HEK293T (cell line): ENCODE measurements at regions not wholly inside any gene's neighbourhood (a gene's known extent, or its start where the extent isn't known, plus 50 kb on each side); places are given as distances from the start of the nearest gene placed in this dataset.

ENCODE experiments used
- CTCF ChIA-PET: fragments of 350-600 bp; formaldehyde crosslinking; extraction: SDS; loops from one replicate; lab custom pipeline; 2021; ENCODE audit warnings: antibody characterized with exemption, inconsistent platforms; lab: Yijun Ruan, JAX
- POLR2A ChIA-PET: fragments of 350-600 bp; formaldehyde crosslinking; extraction: SDS; loops from one replicate; lab custom pipeline; 2020; ENCODE audit warnings: antibody characterized with exemption, inconsistent platforms; lab: Yijun Ruan, JAX
- DNase-seq: peaks from one replicate; pipeline ENCODE4 v3.0.0; 2012; ENCODE audit warnings: mixed read lengths; ENCODE audit errors: extremely low spot score
- ARNT ChIP-seq: fragments of 450-650 bp; IDR thresholded peaks from 2 replicates; pipeline ENCODE4 v1.6.1; 2017; ENCODE audit warnings: mild to moderate bottlenecking
- BHLHE40 ChIP-seq: fragments of 450-650 bp; IDR thresholded peaks from 2 replicates; pipeline ENCODE4 v1.6.1; 2016; ENCODE audit warnings: mild to moderate bottlenecking, moderate library complexity, borderline replicate concordance
- CTBP1 ChIP-seq: fragments of 450-650 bp; IDR thresholded peaks from 2 replicates; pipeline ENCODE4 v1.6.1; 2016; ENCODE audit warnings: borderline replicate concordance
- ELF4 ChIP-seq: fragments of 450-650 bp; IDR thresholded peaks from 2 replicates; pipeline ENCODE4 v1.6.1; 2017; ENCODE audit warnings: antibody characterized with exemption
- FOXA1 ChIP-seq: fragments of 450-650 bp; IDR thresholded peaks from 2 replicates; pipeline ENCODE4 v1.6.1; 2016; ENCODE audit warnings: mild to moderate bottlenecking
- FOXK2 ChIP-seq: fragments of 450-650 bp; IDR thresholded peaks from 2 replicates; pipeline ENCODE4 v1.6.1; 2016; ENCODE audit warnings: mild to moderate bottlenecking
- FOXM1 ChIP-seq: fragments of 450-650 bp; IDR thresholded peaks from 2 replicates; pipeline ENCODE4 v1.6.1; 2017; ENCODE audit warnings: mild to moderate bottlenecking, borderline replicate concordance
- HDGF ChIP-seq: fragments of 450-650 bp; IDR thresholded peaks from 2 replicates; pipeline ENCODE4 v1.6.1; 2017; ENCODE audit warnings: antibody characterized with exemption, borderline replicate concordance
- L3MBTL2 ChIP-seq: fragments of 450-650 bp; conservative IDR thresholded peaks from 2 replicates; pipeline ENCODE4 v1.6.1; 2016; ENCODE audit warnings: mild to moderate bottlenecking
- LEF1 ChIP-seq: fragments of 450-650 bp; IDR thresholded peaks from 2 replicates; pipeline ENCODE4 v1.6.1; 2017; ENCODE audit warnings: mild to moderate bottlenecking, borderline replicate concordance
- NFRKB ChIP-seq: fragments of 450-650 bp; IDR thresholded peaks from 2 replicates; pipeline ENCODE4 v1.6.1; 2016; ENCODE audit warnings: mild to moderate bottlenecking, moderate library complexity
- SP1 ChIP-seq: fragments of 450-650 bp; IDR thresholded peaks from 2 replicates; pipeline ENCODE4 v1.6.1; 2017
- SUZ12 ChIP-seq: fragments of 450-650 bp; IDR thresholded peaks from 2 replicates; pipeline ENCODE4 v1.6.1; 2016; ENCODE audit warnings: mild to moderate bottlenecking
- TARDBP ChIP-seq: fragments of 450-650 bp; IDR thresholded peaks from 2 replicates; pipeline ENCODE4 v1.6.1; 2016
- ZNF384 ChIP-seq: fragments of 450-650 bp; IDR thresholded peaks from 2 replicates; pipeline ENCODE4 v1.6.1; 2016
- TF ChIP-seq, protein P1 (sequence below): fragments of 450-650 bp; IDR thresholded peaks from 2 replicates; pipeline ENCODE4 v1.6.1; 2016

DNA sequence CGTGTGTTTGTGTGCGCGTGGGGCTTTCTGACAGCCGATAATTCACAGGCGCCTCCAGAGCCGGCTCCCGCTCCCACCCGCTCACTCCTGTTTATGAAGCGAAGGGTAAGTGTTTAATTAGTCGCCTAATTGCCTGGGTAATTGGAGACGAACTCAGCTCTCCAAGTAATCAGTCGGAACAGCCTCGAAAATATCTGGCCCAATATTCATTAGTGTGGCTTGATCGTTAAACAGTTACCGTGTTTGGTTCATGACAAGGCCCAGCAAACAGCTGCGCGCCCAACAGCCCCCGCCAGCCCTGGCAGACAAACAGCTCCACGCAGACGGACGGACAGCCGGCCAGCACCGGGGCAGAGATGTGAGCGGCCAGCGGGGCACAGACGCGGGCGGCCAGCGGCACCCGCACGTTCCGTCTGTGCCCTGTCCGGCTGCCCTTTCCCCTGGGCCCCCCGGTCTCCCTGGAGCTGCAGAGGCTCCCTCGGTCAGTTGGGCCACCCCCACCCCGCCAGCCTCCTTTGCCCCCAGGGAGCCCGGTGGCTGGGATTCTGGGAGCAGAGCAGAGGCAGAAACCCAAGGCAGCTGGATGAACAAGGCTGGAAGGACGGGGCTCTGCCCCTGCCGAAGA, 98.2 kb downstream of the UNCX start:
- CTCF ChIA-PET: no interaction called here
- no peak for DNase-seq
- TF ChIP-seq LEF1 (no peak), SP1 (no peak), ELF4 (no peak), FOXK2 (no peak), SUZ12 (no peak), FOXM1 (no peak), ZNF384 (no peak), ARNT (no peak), BHLHE40 (no peak), TARDBP (no peak), L3MBTL2 (no peak), CTBP1 (no peak), FOXA1 (no peak), HDGF (no peak), NFRKB (no peak)
- TF ChIP-seq, protein P1, sequence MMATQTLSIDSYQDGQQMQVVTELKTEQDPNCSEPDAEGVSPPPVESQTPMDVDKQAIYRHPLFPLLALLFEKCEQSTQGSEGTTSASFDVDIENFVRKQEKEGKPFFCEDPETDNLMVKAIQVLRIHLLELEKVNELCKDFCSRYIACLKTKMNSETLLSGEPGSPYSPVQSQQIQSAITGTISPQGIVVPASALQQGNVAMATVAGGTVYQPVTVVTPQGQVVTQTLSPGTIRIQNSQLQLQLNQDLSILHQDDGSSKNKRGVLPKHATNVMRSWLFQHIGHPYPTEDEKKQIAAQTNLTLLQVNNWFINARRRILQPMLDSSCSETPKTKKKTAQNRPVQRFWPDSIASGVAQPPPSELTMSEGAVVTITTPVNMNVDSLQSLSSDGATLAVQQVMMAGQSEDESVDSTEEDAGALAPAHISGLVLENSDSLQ: no peak
- POLR2A ChIA-PET: no interaction called here

DNA sequence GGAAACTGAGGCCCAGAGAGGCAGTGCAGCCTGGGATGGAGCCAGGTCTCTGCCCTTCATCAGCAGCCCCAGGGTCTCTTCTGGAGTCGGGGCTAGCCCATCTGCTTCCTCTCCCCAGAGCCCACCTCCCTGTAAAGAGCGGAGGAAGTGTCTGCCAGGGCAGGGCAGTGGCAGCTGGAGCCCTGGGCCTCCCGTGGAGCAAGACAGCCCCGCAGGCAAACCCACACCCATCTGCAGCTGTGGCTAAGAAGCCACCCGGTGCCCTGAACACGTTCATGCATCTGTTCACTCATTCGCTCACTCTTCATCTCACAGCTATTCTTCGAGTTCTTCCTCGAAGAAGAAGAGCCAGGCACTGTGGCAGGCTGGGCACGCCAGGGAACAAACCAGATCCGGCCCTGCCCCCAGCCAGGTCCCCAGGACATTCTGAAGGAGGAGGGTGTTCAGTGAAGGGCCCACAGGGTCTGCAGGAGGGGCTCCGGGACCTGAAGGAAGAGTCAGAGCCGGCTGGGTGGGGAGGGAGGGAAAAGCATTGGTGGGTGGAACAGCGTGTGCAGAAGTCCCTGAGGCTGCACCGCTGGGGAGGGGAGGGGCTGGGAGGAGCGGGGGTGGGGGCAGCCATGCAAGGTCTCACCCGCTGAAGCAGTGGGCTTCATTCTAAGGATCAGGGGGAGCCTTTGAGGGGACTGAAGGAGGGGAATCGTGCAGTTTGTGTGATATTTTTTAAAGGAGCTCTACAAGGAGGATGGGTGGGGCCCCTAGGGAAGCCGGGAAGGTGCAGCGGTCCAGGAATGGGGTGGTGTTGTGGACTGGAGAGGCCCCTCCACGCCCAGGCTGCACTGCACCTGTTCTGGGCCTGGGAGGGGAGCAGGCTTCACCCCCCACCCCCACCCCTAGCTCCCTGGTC, 99.1 kb downstream of the UNCX start:
- DNase-seq: no peak
- ChIA-PET CTCF (no interaction called here), POLR2A (no interaction called here)
- no peak for TF ChIP-seq CTBP1
- TF ChIP-seq NFRKB: no peak
- TF ChIP-seq ZNF384: no peak
- TF ChIP-seq SUZ12: no peak
- TF ChIP-seq FOXA1: no peak
- TF ChIP-seq L3MBTL2: no peak
- no peak for TF ChIP-seq ARNT
- TF ChIP-seq LEF1: no peak
- TF ChIP-seq FOXM1: no peak
- no peak for TF ChIP-seq SP1
- TF ChIP-seq BHLHE40: no peak

DNA sequence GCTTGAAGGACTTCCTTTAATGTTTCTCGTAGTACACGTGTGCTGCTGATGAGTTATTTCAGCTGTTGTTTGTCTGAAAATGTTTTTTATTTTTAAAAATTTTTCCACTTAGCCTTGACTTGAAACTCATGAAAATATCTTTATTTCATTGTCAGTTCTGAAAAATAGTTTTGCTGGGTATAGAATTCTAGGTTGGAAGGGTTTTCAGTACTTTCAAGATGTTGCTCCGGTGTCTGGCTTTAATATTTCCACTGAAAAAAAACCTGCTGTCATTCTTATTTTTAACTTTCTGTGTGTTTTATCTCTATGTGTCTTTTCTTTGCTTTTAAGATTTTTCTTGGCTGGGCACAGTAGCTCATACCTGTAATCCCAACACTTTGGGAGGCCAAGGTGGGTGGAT, 103.8 kb downstream of the UNCX start:
- no peak for DNase-seq
- CTCF ChIA-PET: no interaction called here
- TF ChIP-seq LEF1 (no peak), SUZ12 (no peak), SP1 (no peak), CTBP1 (no peak), BHLHE40 (no peak), ZNF384 (no peak), FOXK2 (no peak), FOXM1 (no peak), TARDBP (no peak), ARNT (no peak), NFRKB (no peak), L3MBTL2 (no peak), FOXA1 (no peak), ELF4 (no peak), HDGF (no peak)
- TF ChIP-seq, protein P1: no peak
- POLR2A ChIA-PET: no interaction called here

DNA sequence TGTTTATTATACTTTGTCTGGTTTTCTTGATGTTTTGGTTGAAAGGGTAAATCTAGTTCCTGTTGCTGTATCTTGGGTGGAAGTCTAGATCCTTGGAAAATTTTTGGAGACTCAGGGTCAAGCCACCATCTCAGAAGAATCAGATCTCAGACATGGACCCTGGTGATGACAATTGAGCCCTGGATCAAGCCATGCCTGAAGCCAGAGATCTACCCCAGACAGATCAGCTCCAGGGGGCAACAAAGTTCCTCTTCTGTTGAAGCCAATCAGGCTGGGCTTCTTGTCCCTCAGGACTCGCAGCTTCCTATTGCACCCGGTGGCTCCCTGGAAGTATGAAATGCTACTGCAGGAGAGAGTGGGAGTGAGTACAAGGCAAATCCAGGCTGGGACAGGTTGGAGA, 106.9 kb downstream of the UNCX start:
- no peak for DNase-seq
- ChIA-PET CTCF (no interaction called here), POLR2A (no interaction called here)
- TF ChIP-seq FOXA1 (no peak), ELF4 (no peak), SP1 (no peak), LEF1 (no peak), SUZ12 (no peak), FOXK2 (no peak)
- TF ChIP-seq, protein P1: no peak

DNA sequence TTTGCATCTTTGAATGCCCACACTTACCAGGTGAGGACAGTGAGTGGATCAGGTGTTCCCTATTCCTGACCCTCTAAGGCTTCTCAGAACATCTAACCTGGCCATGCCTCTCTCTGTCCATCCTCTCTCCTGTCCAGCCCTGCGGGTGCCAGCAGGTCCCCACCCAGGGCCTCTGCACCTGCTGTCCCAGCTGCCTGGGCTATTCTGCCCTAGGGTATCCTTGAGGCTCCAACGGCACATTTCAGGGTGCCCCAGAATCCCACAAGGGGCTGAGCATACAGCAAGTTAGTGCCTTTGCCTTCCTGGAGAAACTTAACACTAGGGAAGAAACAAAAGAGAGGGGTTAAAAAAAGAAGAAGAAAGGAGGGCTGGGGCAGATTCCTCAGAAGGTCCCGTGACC, 107.4 kb downstream of the UNCX start:
- no peak for DNase-seq
- ChIA-PET CTCF (no interaction called here), POLR2A (no interaction called here)
- no peak for TF ChIP-seq LEF1
- TF ChIP-seq SUZ12: no peak
- TF ChIP-seq CTBP1: no peak
- TF ChIP-seq, protein P1: no peak
- TF ChIP-seq ARNT: no peak
- TF ChIP-seq BHLHE40: no peak
- TF ChIP-seq TARDBP: no peak
- TF ChIP-seq L3MBTL2: no peak
